ENCODE measurements at regions not wholly inside any gene's neighbourhood (a gene's known extent, or its start where the extent isn't known, plus 50 kb on each side); places are given as distances from the start of the nearest gene placed in this dataset.
"Not testable (repeated sequence)": the region's sequence is repeated elsewhere in the genome, so short reads cannot be mapped to it uniquely, and the experiment has no call there.

GRCh38 chr18:73330106-73330505 is 462.3 kb upstream of the NETO1 start:
- not testable (repeated sequence) for TF ChIP-seq CTCF (conservative IDR thresholded peaks at IDR 0.05); ZFX (IDR thresholded peaks at IDR 0.05)

Measured in C4-2B (cell line).